Activated naive CD4-positive, alpha-beta T cell (primary cell): ENCODE measurements at regions not wholly inside any gene's neighbourhood (a gene's known extent, or its start where the extent isn't known, plus 50 kb on each side); places are given as distances from the start of the nearest gene placed in this dataset.

Source experiments
- DNase-seq, 4 experiments: peaks; one replicate each; lab custom pipeline; 2025; lab: John Stamatoyannopoulos, UW

- DNase-seq, result peak in 1 of 4 experiments; percentile 9
Measured at GRCh38 chr5:109945097-109945678, 255.5 kb downstream of the MAN2A1 start.

- no peak for DNase-seq
Measured at GRCh38 chr5:109945723-109946480, 256.2 kb downstream of the MAN2A1 start.

- DNase-seq, result no peak
Measured at GRCh38 chr5:109946610-109947009, 256.9 kb downstream of the MAN2A1 start.

GRCh38 chr5:109947667-109948066 lies 257.9 kb downstream of the MAN2A1 start:
- no peak for DNase-seq

- no peak for DNase-seq
Measured at GRCh38 chr5:109950634-109951033, 260.9 kb downstream of the MAN2A1 start.

GRCh38 chr5:109951348-109951747 lies 261.6 kb downstream of the MAN2A1 start:
- DNase-seq, result no peak

- DNase-seq, result no peak
Measured at GRCh38 chr5:109951758-109952157, 262.0 kb downstream of the MAN2A1 start.

- no peak for DNase-seq
Measured at GRCh38 chr5:109953761-109954160, 264.0 kb downstream of the MAN2A1 start.

- no peak for DNase-seq
Measured at GRCh38 chr5:109956884-109957283, 267.2 kb downstream of the MAN2A1 start.

- no peak for DNase-seq
Measured at GRCh38 chr5:109958082-109958481, 268.4 kb downstream of the MAN2A1 start.

- DNase-seq, result no peak
Measured at GRCh38 chr5:109959652-109960051, 269.9 kb downstream of the MAN2A1 start.

- DNase-seq, result no peak
Measured at GRCh38 chr5:109961751-109962150, 272.0 kb downstream of the MAN2A1 start.

GRCh38 chr5:109962882-109963603 lies 273.3 kb downstream of the MAN2A1 start:
- no peak for DNase-seq

GRCh38 chr5:109964136-109964535 lies 274.4 kb downstream of the MAN2A1 start:
- DNase-seq, result no peak

GRCh38 chr5:109965634-109966033 lies 275.9 kb downstream of the MAN2A1 start:
- DNase-seq, result no peak

GRCh38 chr5:109971968-109972367 lies 282.2 kb downstream of the MAN2A1 start:
- DNase-seq, result no peak

GRCh38 chr5:109981979-109982378 lies 292.3 kb downstream of the MAN2A1 start:
- no peak for DNase-seq

- no peak for DNase-seq
Measured at GRCh38 chr5:109982966-109983534, 293.3 kb downstream of the MAN2A1 start.

- DNase-seq, result no peak
Measured at GRCh38 chr5:109986726-109987125, 297.0 kb downstream of the MAN2A1 start.

GRCh38 chr5:109987355-109987754 lies 297.6 kb downstream of the MAN2A1 start:
- DNase-seq, result no peak

- DNase-seq, result no peak
Measured at GRCh38 chr5:109987970-109988369, 298.2 kb downstream of the MAN2A1 start.

GRCh38 chr5:109989161-109989560 lies 299.4 kb downstream of the MAN2A1 start:
- DNase-seq, result no peak
